ENCODE measurements at regions not wholly inside any gene's neighbourhood (a gene's known extent, or its start where the extent isn't known, plus 50 kb on each side); places are given as distances from the start of the nearest gene placed in this dataset.

- TF ChIP-seq ZNF274 (IDR thresholded peaks at IDR 0.05; ENCODE audit: low read depth, low read length) (no peak), SUZ12 (IDR thresholded peaks at IDR 0.05; ENCODE audit: extremely low read depth, insufficient read depth, insufficient read length) (no peak)
These were observed 507.7 kb downstream of the EPM2A start for GRCh38 chr6:145227593-145227992.

Data from NT2/D1 (cell line).